A673 (cell line): ENCODE measurements at regions not wholly inside any gene's neighbourhood (a gene's known extent, or its start where the extent isn't known, plus 50 kb on each side); places are given as distances from the start of the nearest gene placed in this dataset.

Experiments
- EZH2 ChIP-seq: fragments of 200-600 bp; sonication (generic); IDR thresholded peaks from 2 replicates; pipeline ENCODE4 v1.6.1; 2017; ENCODE audit warnings: borderline replicate concordance, low read depth, mild to moderate bottlenecking, mixed read lengths, antibody characterized with exemption, low read length; ENCODE audit not compliant: poor library complexity, severe bottlenecking
- TF ChIP-seq, protein P1 (sequence below): fragments of 300-800, 200-600 bp; sonication (generic); conservative IDR thresholded peaks from 2 replicates; pipeline ENCODE4 v1.5.1; 2017; ENCODE audit warnings: low read depth, mild to moderate bottlenecking, antibody characterized with exemption, low read length, moderate library complexity, mixed read lengths

DNA sequence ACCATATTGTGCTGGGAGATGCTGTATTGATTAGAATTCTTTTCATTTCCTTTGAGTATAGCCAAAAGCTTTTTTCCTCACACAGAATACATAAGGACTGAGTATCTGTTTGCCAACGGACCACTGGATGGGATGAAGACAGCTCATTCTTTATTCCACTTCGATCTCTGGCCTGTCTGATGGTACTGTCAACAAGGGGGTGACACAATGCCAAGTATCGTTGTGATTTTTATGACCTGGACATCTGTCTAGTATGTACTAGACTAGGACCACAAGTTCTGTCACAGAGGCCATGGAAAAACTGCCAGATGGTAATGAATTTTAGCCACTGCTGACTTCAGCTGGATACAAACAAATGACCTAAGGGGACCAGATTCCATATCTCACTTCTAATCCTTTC, 502.7 kb downstream of the SOX5 start:
- TF ChIP-seq EZH2: no peak
- TF ChIP-seq, protein P1, sequence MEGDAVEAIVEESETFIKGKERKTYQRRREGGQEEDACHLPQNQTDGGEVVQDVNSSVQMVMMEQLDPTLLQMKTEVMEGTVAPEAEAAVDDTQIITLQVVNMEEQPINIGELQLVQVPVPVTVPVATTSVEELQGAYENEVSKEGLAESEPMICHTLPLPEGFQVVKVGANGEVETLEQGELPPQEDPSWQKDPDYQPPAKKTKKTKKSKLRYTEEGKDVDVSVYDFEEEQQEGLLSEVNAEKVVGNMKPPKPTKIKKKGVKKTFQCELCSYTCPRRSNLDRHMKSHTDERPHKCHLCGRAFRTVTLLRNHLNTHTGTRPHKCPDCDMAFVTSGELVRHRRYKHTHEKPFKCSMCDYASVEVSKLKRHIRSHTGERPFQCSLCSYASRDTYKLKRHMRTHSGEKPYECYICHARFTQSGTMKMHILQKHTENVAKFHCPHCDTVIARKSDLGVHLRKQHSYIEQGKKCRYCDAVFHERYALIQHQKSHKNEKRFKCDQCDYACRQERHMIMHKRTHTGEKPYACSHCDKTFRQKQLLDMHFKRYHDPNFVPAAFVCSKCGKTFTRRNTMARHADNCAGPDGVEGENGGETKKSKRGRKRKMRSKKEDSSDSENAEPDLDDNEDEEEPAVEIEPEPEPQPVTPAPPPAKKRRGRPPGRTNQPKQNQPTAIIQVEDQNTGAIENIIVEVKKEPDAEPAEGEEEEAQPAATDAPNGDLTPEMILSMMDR: no peak
